ENCODE measurements at regions not wholly inside any gene's neighbourhood (a gene's known extent, or its start where the extent isn't known, plus 50 kb on each side); places are given as distances from the start of the nearest gene placed in this dataset.

GRCh38 chr4:162715401-162715800 lies 451.3 kb downstream of the NAF1 start:
- no peak for DNase-seq

- no peak for DNase-seq
Measured at GRCh38 chr4:162707962-162708361, 458.7 kb downstream of the NAF1 start.

- DNase-seq: no peak
Measured at GRCh38 chr4:162706632-162707031, 460.1 kb downstream of the NAF1 start.

- no peak for DNase-seq
Measured at GRCh38 chr4:162706051-162706450, 460.6 kb downstream of the NAF1 start.

GRCh38 chr4:162705130-162705803 lies 461.4 kb downstream of the NAF1 start:
- no peak for DNase-seq

- DNase-seq: no peak
Measured at GRCh38 chr4:162700815-162701361, 465.8 kb downstream of the NAF1 start.

GRCh38 chr4:162700358-162700757 lies 466.3 kb downstream of the NAF1 start:
- no peak for DNase-seq

- DNase-seq: no peak
Measured at GRCh38 chr4:162699629-162700028, 467.1 kb downstream of the NAF1 start.

- no peak for DNase-seq
Measured at GRCh38 chr4:162685410-162685809, 481.3 kb downstream of the NAF1 start.

- DNase-seq: no peak
Measured at GRCh38 chr4:162684998-162685397, 481.7 kb downstream of the NAF1 start.

- DNase-seq: no peak
Measured at GRCh38 chr4:162684371-162684700, 482.4 kb downstream of the NAF1 start.

- DNase-seq: no peak
Measured at GRCh38 chr4:162683659-162684370, 482.9 kb downstream of the NAF1 start.

GRCh38 chr4:162682651-162683050 lies 484.0 kb downstream of the NAF1 start:
- no peak for DNase-seq

- no peak for DNase-seq
Measured at GRCh38 chr4:162681212-162681611, 485.5 kb downstream of the NAF1 start.

GRCh38 chr4:162675661-162676060 lies 491.0 kb downstream of the NAF1 start:
- no peak for DNase-seq

GRCh38 chr4:162661913-162662312 lies 498.1 kb upstream of the FSTL5 start:
- DNase-seq: no peak

- DNase-seq: no peak
Measured at GRCh38 chr4:162659716-162660115, 495.9 kb upstream of the FSTL5 start.

- no peak for DNase-seq
Measured at GRCh38 chr4:162657966-162658365, 494.2 kb upstream of the FSTL5 start.

- no peak for DNase-seq
Measured at GRCh38 chr4:162650166-162650565, 486.4 kb upstream of the FSTL5 start.

GRCh38 chr4:162645381-162645780 lies 481.6 kb upstream of the FSTL5 start:
- DNase-seq: no peak

GRCh38 chr4:162644346-162644745 lies 480.5 kb upstream of the FSTL5 start:
- DNase-seq: no peak

- DNase-seq: no peak
Measured at GRCh38 chr4:162640152-162640551, 476.4 kb upstream of the FSTL5 start.

GRCh38 chr4:162634390-162634789 lies 470.6 kb upstream of the FSTL5 start:
- no peak for DNase-seq

- no peak for DNase-seq
Measured at GRCh38 chr4:162622664-162623063, 458.9 kb upstream of the FSTL5 start.

- DNase-seq: no peak
Measured at GRCh38 chr4:162610116-162610515, 446.3 kb upstream of the FSTL5 start.
